Peyer's patch (tissue), 4 donors: ENCODE measurements at regions not wholly inside any gene's neighbourhood (a gene's known extent, or its start where the extent isn't known, plus 50 kb on each side); places are given as distances from the start of the nearest gene placed in this dataset.

Experiments
- POLR2A ChIP-seq, 2 donors: fragments of 450-650 bp; IDR thresholded peaks; one replicate each; pipeline ENCODE4 v1.5.1; 2017; ENCODE audit warnings: antibody characterized with exemption in 2 of 2, mild to moderate bottlenecking in 2 of 2, moderate library complexity in 2 of 2
- TF ChIP-seq, protein P1 (sequence below), 6 experiments: fragments of 450-650 bp in 4 of 6; fragments of 200-600 bp in 2 of 6; sonication (generic) in 1 of 6; IDR thresholded peaks; one replicate each; pipeline ENCODE4 v1.5.1; 2017 to 2019; ENCODE audit warnings: antibody characterized with exemption in 6 of 6, mild to moderate bottlenecking in 3 of 6, moderate library complexity in 1 of 6

DNA sequence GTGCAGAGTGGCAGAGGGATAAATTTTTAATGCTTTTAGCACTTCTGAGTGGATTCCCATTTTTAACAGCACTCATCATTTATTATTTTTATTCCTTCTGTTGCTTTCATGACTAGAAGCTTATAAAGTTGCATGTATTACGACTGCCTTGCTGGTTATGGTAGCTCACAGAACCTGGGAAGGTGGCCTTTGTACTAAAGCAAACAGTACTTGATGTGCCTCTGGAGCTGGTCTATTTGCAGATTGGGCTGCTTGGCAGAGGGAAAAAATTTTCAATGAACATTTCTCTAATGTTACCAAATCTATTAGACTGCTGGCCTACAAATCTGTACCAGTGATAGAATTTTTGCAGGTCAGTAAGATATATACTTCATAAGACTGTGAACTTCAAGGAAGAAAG lies 274.5 kb upstream of the C9orf72 start:
- TF ChIP-seq, protein P1, sequence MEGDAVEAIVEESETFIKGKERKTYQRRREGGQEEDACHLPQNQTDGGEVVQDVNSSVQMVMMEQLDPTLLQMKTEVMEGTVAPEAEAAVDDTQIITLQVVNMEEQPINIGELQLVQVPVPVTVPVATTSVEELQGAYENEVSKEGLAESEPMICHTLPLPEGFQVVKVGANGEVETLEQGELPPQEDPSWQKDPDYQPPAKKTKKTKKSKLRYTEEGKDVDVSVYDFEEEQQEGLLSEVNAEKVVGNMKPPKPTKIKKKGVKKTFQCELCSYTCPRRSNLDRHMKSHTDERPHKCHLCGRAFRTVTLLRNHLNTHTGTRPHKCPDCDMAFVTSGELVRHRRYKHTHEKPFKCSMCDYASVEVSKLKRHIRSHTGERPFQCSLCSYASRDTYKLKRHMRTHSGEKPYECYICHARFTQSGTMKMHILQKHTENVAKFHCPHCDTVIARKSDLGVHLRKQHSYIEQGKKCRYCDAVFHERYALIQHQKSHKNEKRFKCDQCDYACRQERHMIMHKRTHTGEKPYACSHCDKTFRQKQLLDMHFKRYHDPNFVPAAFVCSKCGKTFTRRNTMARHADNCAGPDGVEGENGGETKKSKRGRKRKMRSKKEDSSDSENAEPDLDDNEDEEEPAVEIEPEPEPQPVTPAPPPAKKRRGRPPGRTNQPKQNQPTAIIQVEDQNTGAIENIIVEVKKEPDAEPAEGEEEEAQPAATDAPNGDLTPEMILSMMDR (IDR thresholded peaks at IDR 0.05) = no peak
- no peak for TF ChIP-seq POLR2A (IDR thresholded peaks at IDR 0.05)
